Stimulated activated CD4-positive, alpha-beta T cell treated with anti-CD3 and anti-CD28 coated beads, Interleukin-4, amount 100 ng/mL, for 48 hours (primary cell): ENCODE measurements at regions not wholly inside any gene's neighbourhood (a gene's known extent, or its start where the extent isn't known, plus 50 kb on each side); places are given as distances from the start of the nearest gene placed in this dataset.

Source experiments
- DNase-seq, 2 donors: peaks; one replicate each; pipeline ENCODE4 v3.0.0-alpha.2; 2020; ENCODE audit warnings: low read depth in 2 of 2

DNA sequence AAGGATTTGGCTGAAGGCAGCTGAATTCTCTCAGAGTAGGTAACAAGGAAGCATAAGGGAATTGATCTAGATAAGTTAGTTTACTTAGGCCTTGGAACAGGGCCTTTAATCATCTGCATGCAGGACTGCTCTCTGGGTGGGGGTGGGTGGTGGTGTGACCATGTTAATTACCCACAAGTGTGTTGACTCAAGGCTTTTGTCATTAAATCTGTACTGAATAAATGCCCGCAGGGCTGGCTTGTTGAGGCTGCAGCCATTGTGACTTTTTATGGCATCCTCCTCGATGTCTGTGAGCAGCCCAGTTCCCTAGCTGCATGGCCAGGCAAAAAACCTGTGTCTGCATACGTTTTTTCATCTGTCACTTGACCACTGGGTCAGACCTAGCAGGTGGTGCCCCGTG, 63.5 kb upstream of the ASCC3 start:
- no peak for DNase-seq

- DNase-seq: no peak
Measured at GRCh38 chr6:100946021-100946540, 65.0 kb upstream of the ASCC3 start.

GRCh38 chr6:100946711-100947110, 65.6 kb upstream of the ASCC3 start:
- DNase-seq: no peak

DNA sequence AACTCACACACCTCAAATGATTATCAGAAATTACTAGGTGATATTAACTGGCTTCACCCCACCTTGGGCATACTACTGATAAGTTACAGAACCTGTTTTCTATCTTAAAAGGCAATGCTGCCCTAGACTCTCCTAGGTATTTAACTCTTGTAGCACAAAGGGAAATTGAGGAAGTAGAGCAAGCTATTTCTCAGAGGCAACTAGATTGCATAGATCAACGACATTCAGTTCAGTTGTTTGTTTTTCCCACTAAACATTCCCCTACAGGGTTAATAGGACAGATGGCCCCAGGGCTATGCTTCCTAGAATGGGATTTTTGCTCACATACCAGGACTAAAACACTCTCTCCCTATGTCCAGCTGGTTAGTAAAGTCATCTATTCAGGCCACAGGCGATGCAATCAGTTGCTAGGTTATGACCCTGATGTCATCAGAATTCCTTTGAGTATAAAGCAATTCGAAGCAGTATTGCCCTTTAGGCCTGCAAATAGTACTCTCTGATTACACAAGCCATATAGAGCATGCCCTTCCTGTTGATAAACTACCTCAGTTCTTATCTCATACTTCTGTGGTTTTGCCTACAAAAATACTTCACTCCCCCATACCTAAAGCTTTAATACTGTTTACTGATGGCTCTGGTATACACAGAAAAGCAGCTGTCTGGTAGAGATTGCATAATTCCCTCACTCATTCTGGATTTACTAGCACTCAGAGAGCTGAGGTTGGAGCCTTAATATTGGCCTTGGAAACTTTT, 67.4 kb upstream of the ASCC3 start:
- no peak for DNase-seq

- DNase-seq: no peak
Measured at GRCh38 chr6:100952006-100952405, 70.9 kb upstream of the ASCC3 start.

- DNase-seq: no peak
Measured at GRCh38 chr6:100959280-100959679, 78.2 kb upstream of the ASCC3 start.

GRCh38 chr6:100962466-100962865, 81.3 kb upstream of the ASCC3 start:
- no peak for DNase-seq

GRCh38 chr6:100965067-100965466, 83.9 kb upstream of the ASCC3 start:
- DNase-seq: no peak

- no peak for DNase-seq
Measured at GRCh38 chr6:100968949-100969348, 87.8 kb upstream of the ASCC3 start.

DNA sequence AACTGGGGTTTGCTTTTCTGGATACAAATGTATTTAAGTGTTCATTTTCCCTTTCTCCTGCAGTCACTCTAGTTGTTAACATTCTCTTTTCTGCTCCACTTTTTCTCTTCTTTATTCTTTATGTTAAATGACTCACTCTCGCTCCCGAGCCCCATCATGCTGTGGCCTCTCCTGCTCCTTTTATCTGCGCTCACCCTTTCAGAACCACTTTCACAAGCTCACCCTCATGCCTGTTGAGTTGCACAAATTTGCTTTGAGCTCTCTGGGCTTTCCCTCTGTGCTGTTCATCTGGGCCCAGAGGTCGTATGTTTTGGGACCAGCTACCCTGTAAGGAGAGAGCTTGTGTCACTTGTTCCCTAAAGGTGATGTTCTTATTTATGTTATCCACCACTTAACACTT, 98.1 kb upstream of the ASCC3 start:
- no peak for DNase-seq

GRCh38 chr6:100980949-100981348, 99.8 kb upstream of the ASCC3 start:
- DNase-seq: no peak

DNA sequence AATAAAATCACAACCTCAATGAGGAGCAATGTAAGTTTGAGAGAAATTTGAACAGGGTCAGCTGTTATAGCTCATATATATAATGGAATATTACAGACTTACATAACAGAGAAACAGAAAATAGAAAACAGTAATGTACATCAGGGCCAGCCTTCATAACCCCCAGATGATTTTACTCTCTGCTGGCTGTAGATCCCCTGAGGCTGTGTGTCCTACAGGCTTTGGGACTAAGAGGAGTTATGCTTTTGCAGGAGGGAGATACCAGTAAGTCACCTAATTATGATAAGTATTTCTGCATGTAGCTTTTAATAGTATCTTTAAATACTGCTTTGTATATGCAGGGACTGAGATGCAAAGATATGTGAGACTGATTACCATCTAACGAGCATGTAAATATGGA, 105.8 kb upstream of the ASCC3 start:
- no peak for DNase-seq

GRCh38 chr6:100987556-100987955, 106.4 kb upstream of the ASCC3 start:
- no peak for DNase-seq

- DNase-seq: no peak
Measured at GRCh38 chr6:100988391-100988984, 107.4 kb upstream of the ASCC3 start.

DNA sequence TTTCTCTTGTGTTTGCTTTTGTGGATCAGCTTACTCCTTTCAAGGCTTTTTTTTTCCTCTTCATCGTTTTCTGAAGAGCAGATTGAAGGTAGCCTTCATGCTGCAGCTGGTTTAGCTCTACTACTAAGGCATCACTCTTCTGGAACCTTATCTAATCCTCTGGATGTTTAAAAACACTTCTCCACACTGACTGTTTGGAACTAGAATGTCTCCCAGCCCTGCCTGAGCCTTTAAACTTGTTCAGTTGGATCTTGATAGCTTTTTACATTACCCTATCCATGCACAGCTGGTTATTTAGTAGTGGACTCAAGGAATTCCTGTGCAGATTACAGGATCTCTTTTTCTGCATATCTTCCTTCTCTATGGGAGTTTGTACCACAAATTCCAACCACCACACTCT, 108.9 kb upstream of the ASCC3 start:
- no peak for DNase-seq

DNA sequence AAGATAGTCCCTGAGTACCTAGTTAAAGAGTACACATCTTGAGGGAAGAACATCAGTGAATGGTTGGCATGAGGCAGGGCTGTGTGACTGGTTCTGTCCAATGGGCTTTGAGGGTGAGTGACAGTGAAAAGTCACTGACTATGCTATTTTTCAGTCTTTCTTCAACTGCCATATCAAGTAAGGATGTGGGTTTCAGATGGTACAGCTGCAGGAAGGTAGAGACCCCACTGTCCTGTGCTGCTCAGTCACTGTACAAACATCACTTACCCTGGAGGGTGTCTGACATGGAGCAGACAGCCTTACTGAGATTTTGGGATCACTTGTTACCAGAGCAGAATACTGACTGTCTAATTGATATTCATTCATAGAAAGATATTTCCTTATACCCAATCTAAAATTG, 115.3 kb upstream of the ASCC3 start:
- no peak for DNase-seq

DNA sequence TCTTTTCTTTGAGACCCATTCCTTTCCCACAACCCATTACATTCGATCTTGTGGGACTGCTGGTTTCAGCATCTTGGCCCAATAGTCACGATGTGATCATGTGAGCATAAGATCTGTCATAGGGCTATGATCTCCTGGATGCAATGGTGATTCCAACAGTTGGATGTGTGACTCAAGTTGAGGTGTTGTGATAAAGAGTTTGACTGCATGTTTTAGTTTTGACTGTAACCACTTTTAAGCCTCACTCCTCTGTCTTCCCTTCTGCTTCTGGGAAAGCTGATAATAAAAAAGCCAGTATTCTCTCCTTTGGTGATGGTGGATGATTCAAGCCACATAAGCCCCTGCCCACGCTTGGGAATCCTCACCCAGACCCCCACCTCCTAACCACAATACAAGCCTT, 117.0 kb upstream of the ASCC3 start:
- no peak for DNase-seq

GRCh38 chr6:100999034-100999597, 118.0 kb upstream of the ASCC3 start:
- no peak for DNase-seq

DNA sequence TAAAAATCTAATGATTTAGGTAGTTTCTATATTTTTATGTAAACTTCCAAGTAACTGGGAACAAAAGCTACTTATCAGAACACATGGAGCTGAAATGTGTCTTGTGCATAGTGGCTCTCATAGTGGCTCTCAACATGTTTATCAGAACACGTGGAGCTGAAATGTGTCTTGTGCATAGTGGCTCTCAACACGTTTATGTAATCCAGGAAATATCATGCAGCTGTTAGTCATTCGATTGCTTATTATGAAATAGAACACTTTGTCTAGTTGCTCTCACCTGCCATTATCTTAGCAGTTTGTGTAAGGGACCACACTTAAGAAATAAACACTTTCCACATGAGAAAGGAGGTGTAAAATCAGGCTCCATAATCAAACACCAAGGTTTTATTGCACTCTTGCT, 119.2 kb upstream of the ASCC3 start:
- no peak for DNase-seq

- DNase-seq: no peak
Measured at GRCh38 chr6:101001012-101001411, 119.9 kb upstream of the ASCC3 start.

DNA sequence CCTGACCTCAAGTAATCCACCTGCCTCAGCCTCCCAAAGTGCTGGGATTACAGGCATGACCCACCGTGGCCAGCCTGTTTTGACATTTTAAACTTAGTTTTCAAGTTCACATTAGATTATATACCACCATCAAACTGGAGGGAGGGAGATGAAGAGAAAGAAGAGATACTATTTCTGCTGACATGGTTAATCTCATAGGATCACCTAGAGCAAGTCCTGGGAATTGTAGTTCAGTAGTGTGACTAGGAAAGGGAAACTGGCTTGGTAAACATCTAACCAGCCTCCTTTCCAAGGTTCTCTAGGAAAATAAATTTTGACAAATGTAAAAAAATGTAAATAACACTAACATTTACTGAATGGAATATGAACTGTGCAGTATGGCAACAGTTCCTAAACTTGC, 120.5 kb upstream of the ASCC3 start:
- DNase-seq: no peak

DNA sequence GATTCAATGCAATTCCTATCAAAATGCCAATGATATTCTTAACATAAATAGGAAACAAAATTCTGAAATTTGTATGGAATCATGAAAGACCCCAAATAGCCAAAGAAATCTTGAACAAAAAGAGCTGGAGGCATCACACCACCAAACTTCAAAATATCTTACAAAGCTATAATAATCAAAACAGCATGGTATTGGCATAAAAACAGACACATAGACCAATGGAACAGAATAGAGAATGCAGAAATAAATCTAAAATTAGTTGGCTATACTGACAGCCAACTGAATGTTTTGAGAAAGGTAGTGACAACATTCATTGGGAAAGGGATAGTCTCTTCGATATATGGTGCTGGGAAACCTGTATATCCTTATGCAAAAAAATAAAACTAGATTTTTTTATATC, 121.9 kb upstream of the ASCC3 start:
- no peak for DNase-seq

GRCh38 chr6:101011186-101011585, 130.1 kb upstream of the ASCC3 start:
- peak in 1 of 2 donors; percentile 1 for DNase-seq
